Keratinocyte (primary cell): ENCODE measurements at regions not wholly inside any gene's neighbourhood (a gene's known extent, or its start where the extent isn't known, plus 50 kb on each side); places are given as distances from the start of the nearest gene placed in this dataset.

Source experiments
- DNase-seq: peaks from one replicate; pipeline ENCODE4 v3.0.0-alpha.2; 2011; ENCODE audit warnings: low read depth, missing footprints, low spot score
- FAIRE-seq: peaks from 2 replicates; lab custom pipeline; 2011; peaks lifted over from hg19 to GRCh38; lab: Jason Lieb, UNC
- H2AFZ ChIP-seq: 2 replicates; pipeline ENCODE4 v1.6.0; 2012; ENCODE audit warnings: low read length, control low read depth, inconsistent platforms; ENCODE audit not compliant: control insufficient read depth
- H3K27ac ChIP-seq: 2 replicates; pipeline ENCODE4 v1.5.1; 2011; ENCODE audit warnings: low read length; ENCODE audit not compliant: control insufficient read depth, insufficient read depth
- H3K27me3 ChIP-seq: 3 replicates; pipeline ENCODE4 v1.6.0; 2011; ENCODE audit warnings: low read length; ENCODE audit not compliant: control insufficient read depth, insufficient read depth; ENCODE audit errors: extremely low read depth
- H3K36me3 ChIP-seq, 2 experiments: 2 replicates in 1 of 2; 3 replicates in 1 of 2; pipeline ENCODE4 v1.5.1; 2011; ENCODE audit warnings: low read length in 2 of 2, mild to moderate bottlenecking in 1 of 2; ENCODE audit not compliant: control insufficient read depth in 2 of 2, insufficient read depth in 2 of 2; ENCODE audit errors: extremely low read depth in 1 of 2
- H3K4me1 ChIP-seq: 3 replicates; pipeline ENCODE4 v1.5.1; 2011; ENCODE audit warnings: low read length; ENCODE audit not compliant: control insufficient read depth, insufficient read depth; ENCODE audit errors: extremely low read depth
- H3K4me2 ChIP-seq: 3 replicates; pipeline ENCODE4 v1.6.0; 2011; ENCODE audit warnings: low read depth, low read length; ENCODE audit not compliant: control insufficient read depth, insufficient read depth; ENCODE audit errors: extremely low read depth
- H3K4me3 ChIP-seq, 3 experiments: fragments of 200-600 bp in 1 of 3; sonication (generic) in 1 of 3; 2 replicates in 2 of 3; 3 replicates in 1 of 3; pipeline ENCODE4 v1.5.1; 2011 to 2016; ENCODE audit warnings: low read length in 3 of 3, mild to moderate bottlenecking in 3 of 3, control low read depth in 2 of 3, inconsistent platforms in 1 of 3, low read depth in 1 of 3, mixed read lengths in 1 of 3, mixed run types in 1 of 3, moderate library complexity in 1 of 3; ENCODE audit not compliant: control insufficient read depth in 2 of 3, insufficient read depth in 2 of 3; ENCODE audit errors: extremely low read depth in 1 of 3
- H3K79me2 ChIP-seq: 2 replicates; pipeline ENCODE4 v1.6.0; 2012; ENCODE audit warnings: low read length; ENCODE audit not compliant: control insufficient read depth, insufficient read depth
- H3K9ac ChIP-seq: 3 replicates; pipeline ENCODE4 v1.6.0; 2011; ENCODE audit warnings: low read length; ENCODE audit not compliant: control insufficient read depth, insufficient read depth; ENCODE audit errors: extremely low read depth
- H3K9me1 ChIP-seq: 3 replicates; pipeline ENCODE4 v1.6.0; 2011; ENCODE audit warnings: low read length; ENCODE audit not compliant: control insufficient read depth, insufficient read depth; ENCODE audit errors: extremely low read depth
- H3K9me3 ChIP-seq: 2 replicates; pipeline ENCODE4 v1.5.1; 2012; ENCODE audit warnings: low read depth, low read length; ENCODE audit not compliant: control insufficient read depth
- H4K20me1 ChIP-seq: 3 replicates; pipeline ENCODE4 v1.6.0; 2011; ENCODE audit warnings: low read length; ENCODE audit not compliant: control insufficient read depth, insufficient read depth; ENCODE audit errors: extremely low read depth
- CTCF ChIP-seq, 3 experiments: IDR thresholded peaks in 1 of 3; conservative IDR thresholded peaks in 1 of 3; optimal IDR thresholded peaks in 1 of 3; 2 replicates in 2 of 3; 3 replicates in 1 of 3; pipeline versions ENCODE3 to v1.5.1; 2011; ENCODE audit warnings: low read length in 3 of 3, mild to moderate bottlenecking in 3 of 3, moderate library complexity in 2 of 3, control low read depth in 1 of 3, inconsistent platforms in 1 of 3; ENCODE audit not compliant: insufficient read depth in 2 of 3; ENCODE audit errors: extremely low read depth in 1 of 3
- EZH2 ChIP-seq: IDR thresholded peaks from one replicate; pipeline ENCODE4 v1.6.1; 2012; ENCODE audit warnings: inconsistent platforms, mild to moderate bottlenecking, low read length, moderate library complexity
- dilution Hi-C: fragments of 300-500 bp; cut with MboI; formaldehyde crosslinking; loops from one replicate; pipeline ENCODE4 v1.7.0; 2020; ENCODE audit warnings: low sequenced_read_pairs; ENCODE audit not compliant: extremely low pct_ligation_motif_present

- peak overlapping the region; percentile 25 for H3K9ac ChIP-seq
- TF ChIP-seq EZH2 (no peak), CTCF (optimal IDR thresholded peaks at IDR 0.05 in 1 of 3, IDR thresholded peaks at IDR 0.05 in 1 of 3, conservative IDR thresholded peaks at IDR 0.05 in 1 of 3; ENCODE audit: extremely low read depth in 1 of 3, insufficient read depth in 2 of 3, low read length in 3 of 3) (no peak)
Observed at GRCh38 chr6:140208286-140208685, 833.8 kb upstream of the CITED2 start.

DNA sequence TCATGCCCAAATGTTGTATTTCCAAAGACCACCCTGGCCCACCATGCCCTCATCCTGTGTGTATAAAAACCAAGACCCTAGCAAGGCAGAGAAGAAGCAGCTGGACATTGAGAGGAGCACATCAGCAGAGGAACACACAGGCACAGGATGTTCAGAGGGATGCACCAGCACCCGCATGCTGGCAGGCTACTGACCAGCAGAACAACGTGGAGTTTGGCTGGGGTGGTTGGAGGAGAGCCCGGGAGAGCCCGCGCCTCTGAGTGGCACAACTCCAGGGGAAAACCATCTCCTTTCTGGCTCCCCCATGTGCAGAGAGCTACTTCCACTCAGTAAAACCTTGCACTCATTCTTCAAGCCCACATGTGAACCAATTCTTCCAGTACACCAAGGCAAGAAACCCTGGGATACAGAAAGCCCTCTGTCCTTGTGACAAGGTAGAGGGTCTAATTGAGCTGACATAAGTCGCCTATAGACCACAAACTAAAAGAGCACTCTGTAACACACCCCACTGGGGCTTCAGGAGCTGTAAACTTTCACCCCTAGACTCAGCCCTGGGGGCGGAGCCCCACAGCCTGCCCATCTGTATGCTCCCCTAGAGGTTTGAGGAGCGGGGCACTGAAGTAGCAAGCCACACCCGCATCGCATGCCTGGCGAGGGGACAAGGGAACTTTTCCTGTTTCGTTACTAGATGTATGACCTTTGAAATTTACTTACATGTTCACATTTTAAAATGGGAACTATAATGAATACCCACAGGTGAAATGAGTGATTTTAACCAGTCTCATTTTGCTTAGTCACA lies 831.5 kb upstream of the CITED2 start:
- dilution Hi-C loops, result no loop called here
- no peaks in the 10 kb centered on the region for H3K79me2 ChIP-seq
- no peak overlapping the region for H3K9ac ChIP-seq
- H3K36me3 ChIP-seq, result no peaks in the 10 kb centered on the region
- no peaks in the 10 kb centered on the region for H3K9me3 ChIP-seq
- TF ChIP-seq CTCF (optimal IDR thresholded peaks at IDR 0.05 in 1 of 3, IDR thresholded peaks at IDR 0.05 in 1 of 3, conservative IDR thresholded peaks at IDR 0.05 in 1 of 3; ENCODE audit: extremely low read depth in 1 of 3, insufficient read depth in 2 of 3, low read length in 3 of 3) (no peak), EZH2 (no peak)
- H4K20me1 ChIP-seq, result no peaks in the 10 kb centered on the region
- peaks cover 4% of the 10 kb centered on the region for H3K4me1 ChIP-seq
- H2AFZ ChIP-seq, result peak overlapping the region; percentile 58
- H3K27me3 ChIP-seq, result no peaks in the 10 kb centered on the region
- H3K4me2 ChIP-seq, result no peak overlapping the region
- no peak overlapping the region for H3K4me3 ChIP-seq
- DNase-seq (no peak), FAIRE-seq (no peak)
- H3K27ac ChIP-seq, result no peak overlapping the region
- no peaks in the 10 kb centered on the region for H3K9me1 ChIP-seq

More at GRCh38 chr6:140208286-140208685, 833.8 kb upstream of the CITED2 start:
- no peaks in the 10 kb centered on the region for H4K20me1 ChIP-seq
- H3K9me3 ChIP-seq, result no peaks in the 10 kb centered on the region
- no peaks in the 10 kb centered on the region for H3K79me2 ChIP-seq
- peaks cover 4% of the 10 kb centered on the region for H3K4me1 ChIP-seq
- H3K36me3 ChIP-seq, result no peaks in the 10 kb centered on the region
- H2AFZ ChIP-seq, result peak overlapping the region; percentile 92
- dilution Hi-C loops, result no loop called here
- no peak overlapping the region for H3K27ac ChIP-seq
- H3K4me2 ChIP-seq, result peak overlapping the region; percentile 81
- H3K9me1 ChIP-seq, result no peaks in the 10 kb centered on the region
- H3K4me3 ChIP-seq, result peak overlapping the region in 2 of 3 experiments; percentile 36 to 51
- DNase-seq (no peak), FAIRE-seq (peak; percentile 59)
- no peaks in the 10 kb centered on the region for H3K27me3 ChIP-seq
